Stomach (tissue), 8 donors: ENCODE measurements at regions not wholly inside any gene's neighbourhood (a gene's known extent, or its start where the extent isn't known, plus 50 kb on each side); places are given as distances from the start of the nearest gene placed in this dataset.

ENCODE experiments used
- DNase-seq, 2 donors: peaks; one replicate each; pipeline versions ENCODE4 v3.0.0 to v3.0.0-alpha.2; 2013 to 2019
- H3K27ac ChIP-seq, 5 donors: fragments of 200-600 bp in 4 of 5; sonication (generic) in 4 of 5; one replicate each; pipeline ENCODE4 v1.5.1; 2013 to 2019; ENCODE audit warnings: mild to moderate bottlenecking in 1 of 5, moderate library complexity in 1 of 5
- H3K27me3 ChIP-seq, 3 donors: fragments of 200-600 bp; sonication (generic); one replicate each; pipeline ENCODE4 v1.5.1; 2017 to 2019; ENCODE audit warnings: mixed run types in 1 of 3
- H3K36me3 ChIP-seq, 4 donors: fragments of 200-600 bp; sonication (generic); 1 replicate in 3 of 4; 2 replicates in 1 of 4; pipeline ENCODE4 v1.5.1; 2016 to 2019
- H3K4me1 ChIP-seq, 4 donors: fragments of 200-600 bp; sonication (generic); one replicate each; pipeline ENCODE4 v1.5.1; 2016 to 2019
- H3K4me3 ChIP-seq, 4 donors: fragments of 200-600 bp; sonication (generic) in 3 of 4; one replicate each; pipeline ENCODE4 v1.5.1; 2016 to 2019; ENCODE audit warnings: mild to moderate bottlenecking in 1 of 4
- H3K9me3 ChIP-seq, 4 donors: fragments of 200-600 bp; sonication (generic); one replicate each; pipeline ENCODE4 v1.5.1; 2016 to 2019
- EP300 ChIP-seq: sonication (generic); formaldehyde crosslinking; IDR thresholded peaks from one replicate; pipeline ENCODE4 v1.6.1; 2017; ENCODE audit warnings: antibody characterized with exemption
- POLR2A ChIP-seq, 4 donors: fragments of 450-650 bp; IDR thresholded peaks; one replicate each; pipeline ENCODE4 v1.6.1; 2016; ENCODE audit warnings: antibody characterized with exemption in 4 of 4, control low read depth in 2 of 4, mild to moderate bottlenecking in 1 of 4, moderate library complexity in 1 of 4
- POLR2AphosphoS5 ChIP-seq, 3 donors: sonication (generic); formaldehyde crosslinking; IDR thresholded peaks; one replicate each; pipeline ENCODE4 v1.6.1; 2016; ENCODE audit warnings: antibody characterized with exemption in 3 of 3
- WGBS, 5 donors: extraction: QIAGEN DNeasy Blood & Tissue Kit in 3 of 5; methylation state at CpG; one replicate each; pipeline versions ENCODE4 v1.1.5 to v1.1.7; 2013 to 2018; 5-methylcytosine and 5-hydroxymethylcytosine counted together
- intact Hi-C: fragments of 100-400 bp; cut with DNase I; formaldehyde crosslinking; loops from one replicate; pipeline ENCODE4 v1.15.1; 2023; ENCODE audit warnings: low total_unique reads
- TF ChIP-seq, protein P1 (sequence below), 7 experiments: fragments of 450-650 bp in 4 of 7; fragments of 200-600 bp in 3 of 7; sonication (generic) in 3 of 7; IDR thresholded peaks; one replicate each; pipeline ENCODE4 v1.5.1; 2016 to 2019; ENCODE audit warnings: antibody characterized with exemption in 7 of 7, control low read depth in 2 of 7, mild to moderate bottlenecking in 1 of 7
- donor health status: healthy with polysubstance abuse.
- donor health status: Bipolar disorder and iron deficiency.
- donor health status: healthy.

- DNase-seq, result no peak
- no peak overlapping the region for H3K27ac ChIP-seq
- H3K9me3 ChIP-seq, result no peaks in the 10 kb centered on the region
- H3K4me1 ChIP-seq, result no peaks in the 10 kb centered on the region
- intact Hi-C loops, result no loop called here
- no peak for TF ChIP-seq POLR2A (IDR thresholded peaks at IDR 0.05)
- no peak for TF ChIP-seq EP300
- no peak for TF ChIP-seq POLR2AphosphoS5 (IDR thresholded peaks at IDR 0.05)
- TF ChIP-seq, protein P1, sequence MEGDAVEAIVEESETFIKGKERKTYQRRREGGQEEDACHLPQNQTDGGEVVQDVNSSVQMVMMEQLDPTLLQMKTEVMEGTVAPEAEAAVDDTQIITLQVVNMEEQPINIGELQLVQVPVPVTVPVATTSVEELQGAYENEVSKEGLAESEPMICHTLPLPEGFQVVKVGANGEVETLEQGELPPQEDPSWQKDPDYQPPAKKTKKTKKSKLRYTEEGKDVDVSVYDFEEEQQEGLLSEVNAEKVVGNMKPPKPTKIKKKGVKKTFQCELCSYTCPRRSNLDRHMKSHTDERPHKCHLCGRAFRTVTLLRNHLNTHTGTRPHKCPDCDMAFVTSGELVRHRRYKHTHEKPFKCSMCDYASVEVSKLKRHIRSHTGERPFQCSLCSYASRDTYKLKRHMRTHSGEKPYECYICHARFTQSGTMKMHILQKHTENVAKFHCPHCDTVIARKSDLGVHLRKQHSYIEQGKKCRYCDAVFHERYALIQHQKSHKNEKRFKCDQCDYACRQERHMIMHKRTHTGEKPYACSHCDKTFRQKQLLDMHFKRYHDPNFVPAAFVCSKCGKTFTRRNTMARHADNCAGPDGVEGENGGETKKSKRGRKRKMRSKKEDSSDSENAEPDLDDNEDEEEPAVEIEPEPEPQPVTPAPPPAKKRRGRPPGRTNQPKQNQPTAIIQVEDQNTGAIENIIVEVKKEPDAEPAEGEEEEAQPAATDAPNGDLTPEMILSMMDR (IDR thresholded peaks at IDR 0.05), result no peak
- H3K4me3 ChIP-seq, result no peak overlapping the region
- H3K27me3 ChIP-seq, result no peaks in the 10 kb centered on the region
- WGBS, 5 donors, result 57 to 73% (median 68%) methylated on average over 9 of the region's 9 CpGs
- no peaks in the 10 kb centered on the region for H3K36me3 ChIP-seq
These were observed 780.2 kb upstream of the TBX3 start for GRCh38 chr12:115464111-115464581.

DNA sequence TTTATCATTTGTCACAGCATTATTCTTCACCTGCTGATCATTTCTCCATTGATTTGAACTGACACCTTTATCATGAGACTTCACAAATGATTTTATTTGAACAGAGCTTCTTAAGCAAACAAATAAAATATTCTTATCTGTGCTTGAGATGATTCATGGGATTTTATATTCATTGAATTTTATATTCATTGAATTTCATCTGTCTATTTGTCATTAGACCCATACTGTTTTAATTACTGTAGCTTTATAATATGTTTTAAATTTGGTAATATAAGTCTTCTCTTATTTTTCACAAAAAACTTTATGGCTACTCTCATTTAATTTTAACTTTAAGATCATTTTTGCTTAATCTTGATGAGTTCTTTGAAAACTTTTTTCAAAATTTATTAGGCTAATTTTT is 777.4 kb upstream of the TBX3 start:
- no peaks in the 10 kb centered on the region for H3K9me3 ChIP-seq
- no peak overlapping the region for H3K4me3 ChIP-seq
- no peaks in the 10 kb centered on the region for H3K4me1 ChIP-seq
- no peaks in the 10 kb centered on the region for H3K27me3 ChIP-seq
- no peak overlapping the region for H3K27ac ChIP-seq
- no peaks in the 10 kb centered on the region for H3K36me3 ChIP-seq
- TF ChIP-seq EP300 (no peak), POLR2A (IDR thresholded peaks at IDR 0.05) (no peak), POLR2AphosphoS5 (IDR thresholded peaks at IDR 0.05) (no peak)
- TF ChIP-seq, protein P1 (IDR thresholded peaks at IDR 0.05), result no peak
- intact Hi-C loops, result no loop called here
- DNase-seq, result no peak

DNA sequence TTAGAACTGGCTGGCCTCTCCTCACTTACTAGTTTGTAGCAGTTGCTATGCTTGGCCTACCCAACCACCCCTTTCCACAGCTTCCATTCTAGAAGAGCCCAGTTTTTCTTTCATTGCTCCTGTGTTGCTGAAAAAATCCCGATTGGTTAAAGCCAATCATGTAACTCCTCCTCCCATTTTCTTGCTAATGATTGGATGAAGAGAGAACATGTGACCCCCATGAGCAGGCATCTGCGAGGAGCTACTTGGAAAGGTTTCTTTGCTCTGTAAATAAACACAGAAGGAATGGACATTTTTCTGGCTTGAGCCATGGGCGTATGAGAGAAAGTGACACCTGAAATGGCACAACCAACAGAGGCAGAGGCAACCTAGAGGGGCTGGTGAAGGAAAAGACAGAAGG is 773.8 kb upstream of the TBX3 start:
- Histone ChIP-seq H3K27ac (no peak overlapping the region), H3K4me1 (no peaks in the 10 kb centered on the region), H3K36me3 (no peaks in the 10 kb centered on the region), H3K9me3 (no peaks in the 10 kb centered on the region), H3K27me3 (no peaks in the 10 kb centered on the region), H3K4me3 (no peak overlapping the region)
- intact Hi-C loops, result no loop called here
- DNase-seq, result no peak
- no peak for TF ChIP-seq POLR2A (IDR thresholded peaks at IDR 0.05)
- TF ChIP-seq, protein P1 (IDR thresholded peaks at IDR 0.05), result no peak
- no peak for TF ChIP-seq POLR2AphosphoS5 (IDR thresholded peaks at IDR 0.05)
- no peak for TF ChIP-seq EP300
- 76 to 95% (median 79%) methylated on average over 3 of the region's 3 CpGs for WGBS, 5 donors

- Histone ChIP-seq H3K27me3 (peaks cover 0 to 5% (median 0%) of the 10 kb centered on the region in 3 donors), H3K9me3 (no peaks in the 10 kb centered on the region), H3K4me3 (no peak overlapping the region), H3K36me3 (no peaks in the 10 kb centered on the region), H3K27ac (no peak overlapping the region), H3K4me1 (peaks cover 0 to 6% (median 2%) of the 10 kb centered on the region in 4 donors)
- 76 to 92% (median 91%) methylated on average over 7 to 8 of the region's 8 CpGs for WGBS, 5 donors
- DNase-seq, result no peak
- TF ChIP-seq POLR2A (IDR thresholded peaks at IDR 0.05), result no peak
- TF ChIP-seq, protein P1 (IDR thresholded peaks at IDR 0.05), result no peak
- TF ChIP-seq EP300, result no peak
- no peak for TF ChIP-seq POLR2AphosphoS5 (IDR thresholded peaks at IDR 0.05)
- intact Hi-C loops, result no loop called here
These were observed 773.1 kb upstream of the TBX3 start for GRCh38 chr12:115456946-115457689.
